ENCODE measurements at regions not wholly inside any gene's neighbourhood (a gene's known extent, or its start where the extent isn't known, plus 50 kb on each side); places are given as distances from the start of the nearest gene placed in this dataset.

DNA sequence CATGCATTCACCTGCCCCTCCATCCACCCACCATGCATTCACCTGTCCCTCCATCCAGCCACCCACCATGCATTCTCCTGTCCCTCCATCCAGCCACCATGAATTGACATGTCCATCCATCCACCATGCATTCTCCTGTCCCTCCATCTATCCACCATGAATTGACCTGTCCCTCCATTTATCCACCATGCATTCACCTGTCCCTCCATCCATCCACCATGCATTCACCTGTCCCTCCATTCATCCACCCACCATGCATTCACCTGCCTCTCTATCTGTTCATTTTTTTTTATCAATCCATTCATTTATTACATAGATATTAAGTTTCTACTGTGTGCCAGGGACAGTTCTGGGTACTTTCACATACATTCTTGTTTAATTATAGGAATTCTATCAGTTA is 69.2 kb downstream of the MYCN start:
- no peak for FAIRE-seq

DNA sequence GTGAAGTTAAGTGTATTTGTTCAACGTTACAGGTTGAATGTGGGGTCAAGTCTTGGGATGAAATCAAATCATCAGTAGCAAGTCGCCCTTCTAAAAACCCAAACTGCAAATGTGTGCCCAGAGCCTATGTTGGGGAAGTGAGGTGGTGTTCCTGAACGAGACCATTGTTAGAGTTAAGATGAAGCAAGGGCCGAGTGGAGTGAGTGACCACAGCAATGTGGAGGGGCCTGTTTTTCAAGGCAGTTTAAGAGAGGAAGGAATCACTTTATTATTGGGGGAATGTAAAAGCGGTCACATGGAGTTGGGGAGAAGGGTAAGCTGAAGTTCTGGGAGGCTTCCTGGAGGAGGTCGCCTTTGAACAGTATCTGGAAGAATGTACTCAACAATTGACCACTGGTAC is 68.5 kb downstream of the MYCN start:
- FAIRE-seq = no peak

DNA sequence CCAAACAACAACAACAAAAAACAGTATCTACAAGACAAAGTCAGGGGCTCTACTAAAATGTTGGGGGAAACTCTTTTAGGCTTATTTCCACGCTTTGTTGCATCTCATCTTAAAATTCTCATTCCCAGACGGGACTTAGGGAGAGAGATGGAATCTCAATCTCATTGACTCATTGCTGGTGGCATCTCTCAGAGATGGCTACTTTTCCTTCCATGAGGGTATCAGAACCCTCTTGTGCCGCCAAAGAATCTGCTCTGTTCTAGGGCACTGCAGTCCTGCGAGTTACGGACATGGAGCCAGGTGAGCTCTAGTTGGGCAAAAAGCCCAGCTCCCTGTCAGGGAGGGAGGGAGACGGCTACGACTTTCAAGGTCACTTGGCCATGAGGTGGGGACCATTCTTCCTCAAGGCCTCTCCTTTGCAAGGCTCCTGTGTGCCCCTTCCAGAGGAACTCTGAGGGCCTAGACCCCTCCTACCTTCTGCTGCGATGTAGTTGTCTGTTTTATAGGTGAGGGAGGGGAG is 68.0 kb downstream of the MYCN start:
- no peak for FAIRE-seq

DNA sequence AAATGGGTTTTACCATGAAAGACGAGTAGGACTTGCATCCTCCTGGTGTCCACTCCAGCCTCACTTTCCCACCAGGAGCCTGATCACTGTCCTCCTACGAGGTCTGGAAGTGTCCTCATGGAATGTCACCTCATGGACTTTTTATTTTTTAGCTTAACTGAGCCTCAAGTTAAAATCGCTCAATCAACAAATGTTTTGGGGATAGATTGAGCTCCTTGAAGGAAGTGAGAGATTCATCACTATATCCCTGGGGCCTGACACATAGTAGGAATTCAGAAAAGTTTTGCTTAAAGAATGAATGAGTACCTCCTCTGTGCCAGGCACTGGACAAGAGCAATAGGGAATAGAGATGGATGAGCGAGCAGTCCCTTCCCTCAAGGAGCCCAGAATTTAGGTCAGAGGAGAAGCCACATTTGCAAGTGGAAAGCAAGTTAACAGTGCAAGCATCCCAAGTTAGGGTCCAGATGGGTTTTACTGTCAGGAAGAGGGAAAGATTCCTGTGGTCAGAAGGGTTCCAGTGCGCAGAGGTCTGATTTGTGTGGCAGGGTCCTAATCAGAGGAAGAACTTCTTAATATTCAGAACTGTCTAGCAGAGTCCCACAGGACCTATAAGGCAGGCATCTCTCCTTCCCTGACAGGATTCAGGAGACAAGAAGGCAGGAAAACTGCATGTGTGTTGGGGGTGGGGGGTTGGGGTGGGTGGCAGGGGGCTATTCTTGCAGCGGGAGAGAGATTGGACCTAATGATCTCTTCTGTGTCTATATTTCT is 67.0 kb downstream of the MYCN start:
- no peak for FAIRE-seq

DNA sequence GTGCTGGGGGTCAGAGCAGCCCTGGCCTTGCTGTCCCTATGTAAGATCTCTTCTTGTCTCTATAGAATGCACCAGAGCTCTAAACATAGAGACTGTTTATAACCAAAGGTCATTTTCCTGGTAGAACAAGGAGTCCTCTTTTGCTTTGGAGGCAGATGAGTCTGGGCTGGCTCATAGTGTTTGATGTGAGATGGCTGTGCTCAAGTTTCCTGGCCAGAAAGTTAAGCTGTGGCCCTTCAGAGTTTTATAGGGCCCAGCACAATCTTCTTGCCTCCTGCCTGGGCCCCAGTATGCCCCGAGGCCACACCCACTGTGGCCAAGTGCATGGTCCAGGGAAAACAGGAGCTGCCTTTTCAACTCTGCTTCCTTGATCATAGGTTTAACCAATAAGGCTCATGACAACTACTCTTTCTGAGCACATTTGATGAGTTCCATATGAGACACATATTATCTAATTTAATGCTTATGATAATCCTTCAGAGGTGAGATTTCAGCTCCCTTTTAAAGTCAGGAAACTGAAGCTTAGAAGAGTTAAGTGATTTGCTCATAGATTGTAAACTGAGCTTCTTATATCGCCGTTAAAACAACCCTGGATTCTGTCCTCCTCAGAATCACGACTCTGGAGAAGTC is 66.3 kb downstream of the MYCN start:
- FAIRE-seq = no peak

DNA sequence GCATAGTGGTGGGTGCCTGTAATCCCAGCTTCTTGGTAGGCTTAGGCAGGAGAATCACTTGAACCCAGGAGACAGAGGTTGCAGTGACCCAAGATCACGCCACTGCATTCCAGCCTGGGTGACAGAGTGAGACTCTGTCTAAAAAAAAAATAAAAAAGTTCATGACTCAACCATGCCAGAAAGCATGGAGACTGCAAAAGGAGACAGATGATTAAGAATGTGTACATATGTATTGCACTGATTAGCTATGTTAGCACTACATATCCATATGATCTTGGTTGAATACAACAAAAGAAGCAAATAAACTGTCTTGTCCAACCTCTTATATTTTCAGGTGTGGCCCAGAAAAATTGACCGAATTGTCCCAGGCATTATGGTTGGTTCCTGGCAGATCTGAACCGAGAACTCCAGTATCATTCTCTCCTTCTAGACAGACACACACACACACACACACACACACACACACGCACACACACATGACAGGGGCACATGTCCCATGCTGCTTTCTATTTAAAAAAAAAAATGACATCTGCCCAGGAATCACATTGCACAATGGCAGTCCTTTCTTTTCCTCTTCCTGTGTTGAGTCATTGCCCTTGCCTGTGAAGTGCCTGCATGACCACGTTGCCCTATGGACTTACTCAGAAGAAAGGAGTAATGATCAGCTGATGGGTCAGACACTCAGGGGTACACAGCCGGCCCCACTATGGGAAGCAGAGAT is 65.6 kb downstream of the MYCN start:
- FAIRE-seq = no peak

DNA sequence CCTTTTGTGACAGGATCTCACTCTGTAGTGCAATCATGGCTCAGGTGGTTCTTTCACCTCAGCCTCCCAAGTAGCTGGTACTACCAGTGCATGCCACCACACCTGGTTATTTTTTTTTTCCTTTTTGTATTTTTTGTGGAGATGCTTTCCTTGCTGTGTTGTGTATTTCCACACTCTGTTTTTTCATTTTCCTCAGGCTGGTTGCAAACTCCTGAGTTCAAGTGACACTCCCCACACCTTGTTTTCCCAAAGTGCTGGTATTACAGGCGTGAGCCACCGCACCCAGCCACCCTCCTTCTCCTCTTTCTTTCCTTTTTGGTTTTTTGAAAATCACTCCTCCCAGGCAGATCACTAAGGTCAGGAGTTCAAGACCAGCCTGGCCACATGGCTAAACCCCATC is 65.0 kb downstream of the MYCN start:
- FAIRE-seq = no peak

DNA sequence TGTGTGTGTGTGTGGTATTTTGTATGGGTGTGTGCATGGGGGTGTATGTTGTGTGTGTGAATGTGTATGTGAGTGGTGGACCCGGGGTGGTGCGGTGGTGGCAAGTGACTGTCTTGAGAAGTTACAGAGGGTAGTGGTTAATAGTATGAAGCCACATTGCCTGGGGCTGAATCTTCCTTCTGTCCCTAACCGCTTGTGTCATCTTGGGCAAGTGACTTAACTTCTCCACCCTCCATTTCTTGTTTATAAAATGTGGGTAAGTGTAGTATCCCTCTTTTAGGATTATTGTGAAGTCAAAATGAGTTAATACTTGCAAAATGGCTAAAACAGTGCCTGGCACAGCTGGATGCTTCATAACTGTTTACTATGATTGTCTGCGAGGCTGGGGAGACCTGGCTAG is 63.5 kb downstream of the MYCN start:
- FAIRE-seq = no peak

DNA sequence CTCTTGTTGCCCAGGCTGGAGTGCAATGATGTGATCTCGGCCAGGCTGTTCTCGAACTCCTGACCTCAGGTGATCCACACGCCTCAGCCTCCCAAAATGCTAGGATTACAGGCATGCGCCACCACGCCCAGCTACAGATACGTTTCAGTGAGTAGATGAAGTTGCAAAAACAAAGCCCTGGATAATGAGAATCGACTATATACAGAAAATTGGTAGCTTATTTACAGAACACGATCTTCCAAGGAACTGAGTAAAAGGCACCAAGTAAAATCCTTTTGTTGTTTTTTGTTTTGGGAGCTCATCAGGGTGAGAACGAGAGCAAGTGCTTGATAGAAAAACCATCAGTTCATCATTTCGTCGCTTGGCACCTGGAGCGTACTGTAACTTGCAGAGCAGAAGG is 62.8 kb downstream of the MYCN start:
- no peak for FAIRE-seq

DNA sequence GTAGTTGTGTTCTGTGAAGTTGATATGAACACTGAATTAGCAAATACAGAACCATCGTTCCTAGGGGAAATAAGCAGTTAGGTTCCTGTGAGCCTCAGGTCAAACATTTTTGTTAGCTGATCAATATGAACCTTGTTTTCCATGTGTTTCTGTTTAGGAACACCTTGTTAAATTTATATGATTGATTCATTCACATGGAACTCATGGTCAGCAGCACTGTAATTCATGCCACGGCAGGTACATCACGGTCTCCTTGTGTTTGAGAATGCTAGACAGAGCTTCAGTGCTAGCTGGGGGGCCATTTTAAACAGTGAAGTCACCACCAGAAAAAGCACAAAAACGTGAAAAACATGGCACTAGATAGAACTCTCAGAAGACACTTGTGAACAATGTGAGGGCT is 62.2 kb downstream of the MYCN start:
- FAIRE-seq = no peak

DNA sequence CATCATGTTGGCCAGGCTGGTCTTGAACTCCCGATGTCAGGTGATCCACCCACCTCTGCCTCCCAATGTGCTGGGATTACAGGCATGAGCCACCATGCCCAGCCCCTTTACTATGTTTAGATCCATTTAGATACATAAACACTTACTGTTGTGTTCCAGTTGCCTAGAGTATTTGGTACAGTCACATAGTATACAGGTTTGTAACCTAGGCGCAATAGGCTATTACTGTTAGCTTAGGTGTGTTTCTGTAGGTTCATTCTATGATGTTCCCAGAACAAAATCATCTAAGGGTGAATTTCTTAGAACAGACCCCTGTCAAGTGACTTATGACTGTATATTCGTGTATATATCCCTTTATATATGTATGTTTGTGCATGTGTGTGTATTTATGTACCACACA is 61.8 kb downstream of the MYCN start:
- no peak for FAIRE-seq

DNA sequence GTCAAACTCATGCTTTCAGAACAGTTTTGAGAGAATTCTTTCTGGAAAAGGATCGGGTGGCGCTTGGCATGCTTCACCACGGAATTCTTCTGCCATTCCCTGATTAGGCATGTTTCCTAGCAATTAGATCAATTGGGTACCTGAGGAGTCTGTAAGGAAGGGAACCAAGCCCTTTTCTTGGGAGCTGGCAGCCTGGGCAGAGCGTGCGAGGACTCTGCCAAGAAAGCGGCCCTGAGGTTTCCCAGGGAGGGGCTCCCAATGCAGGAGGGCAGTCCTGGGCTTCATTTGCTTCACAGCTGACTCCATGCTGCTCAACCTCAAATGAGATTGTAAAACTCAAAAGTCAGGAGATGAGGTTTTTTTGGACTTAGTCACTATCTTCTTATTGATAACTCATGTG is 60.3 kb downstream of the MYCN start:
- no peak for FAIRE-seq

DNA sequence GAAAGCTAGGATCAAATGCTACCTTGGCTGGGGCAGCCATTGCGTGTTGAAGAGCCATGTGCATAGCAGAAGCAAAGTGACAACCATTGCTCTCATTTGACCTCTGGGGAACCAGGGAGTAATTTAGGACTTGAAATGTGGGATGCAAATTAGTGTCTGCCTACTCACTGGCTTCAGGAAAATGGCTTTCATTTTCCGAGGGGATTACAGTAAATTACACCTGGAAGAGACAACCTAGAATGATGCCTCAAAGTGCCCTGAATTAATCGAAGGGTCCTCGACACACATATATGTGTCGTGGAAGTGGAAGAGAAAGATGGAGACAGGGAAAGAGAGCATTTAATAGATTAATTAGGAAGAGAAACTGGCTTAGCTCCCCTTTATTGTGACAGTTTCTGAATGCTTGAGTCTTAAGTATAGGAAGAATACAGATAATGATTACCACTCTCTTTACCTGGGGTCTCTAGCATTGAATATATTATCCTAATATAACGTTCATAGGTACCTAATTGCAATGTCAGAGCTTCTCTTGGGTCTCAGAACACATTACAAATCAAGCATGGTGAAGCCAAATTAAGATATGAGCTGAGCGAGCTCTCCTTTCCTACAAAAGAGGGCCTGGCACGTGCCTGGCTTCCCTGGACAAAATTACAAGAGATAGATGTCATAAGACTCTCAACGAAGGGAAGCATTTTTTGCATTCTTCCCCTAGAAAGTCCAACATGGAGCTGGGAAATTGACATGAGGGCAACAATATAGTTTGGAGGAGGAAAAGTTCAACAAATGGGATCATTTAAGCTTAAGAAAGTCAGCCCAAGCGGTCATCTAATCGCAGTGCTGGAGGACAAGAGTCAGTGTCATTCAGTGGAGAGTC is 59.5 kb downstream of the MYCN start:
- no peak for FAIRE-seq

DNA sequence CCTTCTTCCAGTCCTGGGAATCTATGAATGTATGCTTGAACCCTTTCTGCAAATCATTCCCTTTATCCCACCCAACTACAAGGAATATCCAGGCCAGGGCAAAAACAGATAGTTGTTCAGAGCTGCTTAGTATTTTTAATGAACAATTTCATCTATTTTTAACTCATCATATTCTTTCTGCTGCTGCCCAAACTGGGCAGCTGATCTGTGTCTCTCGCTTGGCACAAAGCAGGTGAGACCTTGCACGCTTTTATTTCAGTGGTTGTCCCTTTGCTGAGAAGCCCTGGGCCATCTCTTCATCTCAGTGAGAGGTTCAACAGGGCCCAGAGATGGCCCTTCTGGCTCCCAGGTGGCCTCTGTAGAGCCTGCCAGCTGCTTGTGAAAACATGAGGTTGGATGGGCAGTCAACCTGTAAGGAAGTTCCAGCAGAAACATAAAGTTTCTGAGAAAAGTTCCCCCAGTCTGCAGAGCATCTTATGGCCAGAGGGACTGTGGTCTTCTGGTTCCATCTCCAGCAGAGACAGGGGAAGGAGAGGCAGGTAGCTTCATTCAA is 57.5 kb downstream of the MYCN start:
- no peak for FAIRE-seq

DNA sequence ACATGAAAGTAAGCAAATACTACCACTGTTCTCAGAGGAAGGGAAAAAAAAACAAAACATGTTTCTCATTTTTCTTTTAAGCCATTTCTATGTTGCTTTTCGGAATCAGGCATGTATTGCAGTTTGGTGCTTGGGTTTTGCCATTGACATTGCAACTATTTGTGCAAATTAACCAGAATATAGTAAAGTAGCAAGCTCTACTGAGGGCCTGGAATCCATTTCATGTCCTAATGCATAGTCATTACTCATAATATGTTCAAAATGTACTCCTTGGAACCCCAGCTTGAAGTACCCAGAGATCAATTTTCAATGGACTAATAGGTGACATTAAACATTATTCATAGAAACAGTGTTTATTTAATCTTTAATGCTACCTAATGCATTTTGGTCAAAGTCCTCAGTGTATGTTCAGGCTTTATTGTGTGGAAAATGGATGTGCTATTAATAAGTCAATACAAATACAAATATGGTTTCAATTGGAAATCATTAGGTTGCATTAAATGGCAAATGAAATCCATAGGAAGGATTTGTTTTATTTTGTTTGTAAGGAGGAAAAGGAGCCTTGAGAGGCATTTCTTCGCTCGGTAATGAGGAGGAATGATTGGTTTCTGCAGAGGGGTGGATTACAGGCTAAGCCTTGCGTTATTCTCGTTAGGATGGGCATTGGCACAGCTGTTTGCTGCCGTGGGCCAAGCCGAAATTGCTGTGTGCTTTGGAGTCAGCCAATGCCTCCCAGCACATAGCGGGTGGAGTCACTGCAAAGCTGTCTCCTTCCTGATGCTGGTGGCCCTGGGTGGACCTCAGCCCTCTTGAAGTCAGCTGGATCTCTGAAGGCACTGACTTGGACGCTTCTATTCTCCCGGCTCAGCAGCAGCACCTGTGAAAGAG is 56.4 kb downstream of the MYCN start:
- FAIRE-seq = no peak

Measured in endometrium (tissue), 2 donors.